ENCODE measurements at regions not wholly inside any gene's neighbourhood (a gene's known extent, or its start where the extent isn't known, plus 50 kb on each side); places are given as distances from the start of the nearest gene placed in this dataset.

DNA sequence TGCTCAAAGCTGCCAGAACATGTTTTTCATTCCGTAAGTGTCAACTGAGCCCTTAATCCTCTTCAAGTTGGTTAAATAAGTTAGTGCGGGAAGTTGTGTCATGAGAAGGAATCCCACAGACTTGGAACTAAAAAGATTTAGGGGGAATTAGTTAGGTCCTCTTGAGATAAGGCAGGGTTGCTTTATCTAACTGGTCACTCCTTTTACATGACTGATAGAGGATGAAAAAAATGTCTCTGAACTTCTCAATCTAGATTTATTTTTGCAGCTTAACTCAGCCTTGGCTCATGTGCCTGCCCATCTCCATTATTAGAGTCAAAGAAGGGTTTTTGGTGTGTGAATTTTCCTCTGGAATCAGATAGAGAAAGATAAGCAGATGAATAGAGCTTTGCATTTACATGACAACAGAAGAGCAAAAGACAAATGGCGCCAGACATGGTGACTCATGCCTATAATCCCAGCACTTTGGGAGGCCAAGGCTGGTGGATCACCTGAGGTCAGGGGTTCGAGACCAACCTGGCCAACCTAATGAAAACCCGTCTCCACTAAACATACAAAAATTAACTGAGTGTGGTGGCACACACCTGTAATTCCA lies 882.9 kb downstream of the RPA4 start:
- DNase-seq = no peak

DNA sequence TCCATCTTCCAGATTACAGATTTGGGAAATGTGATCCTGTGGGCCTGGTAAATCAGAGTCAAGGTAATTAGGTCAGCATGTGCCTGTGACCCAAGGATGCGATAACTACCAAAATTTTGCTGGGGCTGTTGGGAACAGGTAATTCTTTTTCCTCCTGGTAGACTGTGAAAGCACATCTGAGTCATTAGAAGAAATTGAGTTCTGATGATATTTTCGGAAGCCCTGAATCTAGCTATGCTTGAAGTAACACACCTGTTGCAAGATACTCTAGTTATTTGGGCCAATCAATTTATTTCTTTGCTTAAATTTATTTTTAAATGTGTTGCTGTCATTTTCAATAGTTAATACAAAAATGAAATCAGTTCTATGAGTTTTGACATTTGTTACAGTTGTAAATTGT lies 903.6 kb downstream of the RPA4 start:
- DNase-seq = no peak

DNA sequence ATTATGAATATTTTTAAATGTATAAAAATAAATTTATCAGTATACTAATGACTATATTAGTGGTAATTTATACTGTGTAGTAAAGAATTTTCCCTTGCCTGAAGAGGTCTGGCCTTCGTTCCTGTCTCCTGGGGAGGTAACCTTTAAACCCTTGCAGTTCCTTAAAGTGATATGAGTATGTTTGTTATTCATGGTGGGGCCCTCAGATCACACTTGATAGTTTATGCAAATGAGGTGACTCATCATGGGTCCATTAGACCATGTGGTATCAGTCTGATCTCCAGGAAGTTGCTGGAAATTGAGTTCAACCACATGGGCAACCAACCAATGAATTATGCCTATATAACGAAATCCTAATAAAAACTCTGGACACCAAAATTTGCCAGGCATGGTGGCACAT lies 904.1 kb downstream of the RPA4 start:
- no peak for DNase-seq

DNA sequence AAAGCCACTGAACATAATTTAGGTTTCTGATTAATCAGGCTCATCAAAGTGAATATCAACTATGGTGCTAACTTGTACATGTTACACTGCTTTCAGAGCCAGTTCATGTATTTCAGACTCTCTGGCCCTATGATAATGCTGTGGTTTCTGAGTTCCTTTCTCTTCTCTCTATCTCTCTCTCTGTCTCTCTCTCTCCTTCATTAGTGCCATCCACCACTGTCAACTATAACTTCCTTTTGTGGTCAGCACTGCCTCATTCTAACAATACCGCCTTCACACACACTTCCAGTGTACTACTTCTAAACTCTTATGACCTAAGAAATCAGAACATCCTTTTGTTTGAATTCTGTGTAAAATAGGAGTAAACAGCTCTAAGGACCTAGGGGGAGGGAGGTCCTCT lies 907.1 kb downstream of the RPA4 start:
- no peak for DNase-seq

DNA sequence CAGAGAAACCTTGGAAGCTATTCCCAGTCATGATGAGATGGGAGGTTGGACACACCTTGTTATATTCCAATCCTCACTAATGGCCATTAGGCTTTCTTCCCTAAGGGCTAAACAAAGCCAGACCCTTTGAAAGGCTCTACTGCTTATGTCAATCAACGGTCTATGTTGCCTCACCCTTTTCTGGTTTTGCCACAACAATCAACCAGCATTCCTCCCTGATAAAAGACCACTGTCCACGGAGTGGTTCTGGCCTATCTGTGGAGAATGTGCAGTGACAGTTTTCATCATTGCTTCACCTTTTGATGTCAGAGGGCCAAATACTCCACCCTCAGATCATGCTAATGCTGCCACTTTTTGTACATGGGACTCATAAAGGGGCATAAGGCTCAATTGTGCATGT lies 913.4 kb downstream of the RPA4 start:
- DNase-seq = no peak

DNA sequence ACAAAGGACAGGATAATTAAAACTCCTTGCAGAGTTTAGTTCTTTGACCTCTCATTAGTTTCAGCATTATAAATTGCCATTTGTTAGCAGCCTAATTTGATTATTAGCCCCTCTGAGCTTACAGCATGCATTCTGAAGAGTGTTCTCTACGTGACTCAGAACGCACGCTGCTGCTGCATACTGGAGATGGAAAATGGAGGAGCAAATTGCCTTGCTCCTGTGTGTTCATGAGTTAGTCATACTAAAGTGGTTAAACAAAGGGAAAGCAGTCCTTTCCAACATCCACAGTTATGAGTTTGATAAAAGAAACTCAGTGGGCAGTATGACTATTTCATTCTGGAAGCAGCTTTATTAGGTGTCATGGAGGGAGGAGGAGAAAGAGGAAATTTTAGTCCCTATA lies 922.5 kb downstream of the RPA4 start:
- no peak for DNase-seq

DNA sequence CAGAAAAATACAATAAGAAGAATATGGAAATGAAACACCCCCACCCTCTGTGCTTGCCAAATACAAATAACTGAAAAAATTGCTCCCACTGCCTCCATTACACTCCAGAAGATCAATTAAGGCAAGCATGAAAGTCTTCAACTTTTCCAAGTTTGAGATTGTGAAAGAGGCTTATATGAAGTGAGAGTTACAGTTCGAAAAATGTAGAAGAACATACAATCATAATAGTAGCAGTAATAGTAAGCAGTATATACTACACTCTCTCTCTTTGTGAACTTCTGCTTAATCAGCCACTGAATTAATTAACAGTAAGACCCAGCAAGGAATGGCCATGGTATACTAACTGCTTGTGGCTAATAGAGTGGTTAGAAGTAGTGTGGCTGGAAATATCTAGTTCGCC lies 923.2 kb downstream of the RPA4 start:
- no peak for DNase-seq

DNA sequence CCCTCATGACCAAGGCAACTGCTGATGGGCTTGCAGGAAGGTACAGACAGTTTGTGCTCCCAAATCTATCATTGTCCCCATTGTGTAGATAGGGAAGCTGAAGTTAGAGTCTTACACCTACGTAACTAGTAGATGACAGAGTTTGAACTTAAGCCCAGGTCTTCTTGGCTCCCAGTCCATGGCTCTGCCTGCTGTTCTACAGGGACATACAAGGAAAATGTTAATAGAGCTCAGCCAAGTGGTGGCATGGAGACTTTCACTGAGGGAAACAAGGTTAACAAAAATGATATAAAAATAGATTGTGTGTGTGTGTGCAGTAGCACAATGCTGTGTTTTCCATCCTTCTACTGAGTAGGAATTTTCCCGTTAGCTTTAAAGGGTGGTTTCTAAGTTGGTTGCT lies 936.5 kb downstream of the RPA4 start:
- DNase-seq = no peak

DNA sequence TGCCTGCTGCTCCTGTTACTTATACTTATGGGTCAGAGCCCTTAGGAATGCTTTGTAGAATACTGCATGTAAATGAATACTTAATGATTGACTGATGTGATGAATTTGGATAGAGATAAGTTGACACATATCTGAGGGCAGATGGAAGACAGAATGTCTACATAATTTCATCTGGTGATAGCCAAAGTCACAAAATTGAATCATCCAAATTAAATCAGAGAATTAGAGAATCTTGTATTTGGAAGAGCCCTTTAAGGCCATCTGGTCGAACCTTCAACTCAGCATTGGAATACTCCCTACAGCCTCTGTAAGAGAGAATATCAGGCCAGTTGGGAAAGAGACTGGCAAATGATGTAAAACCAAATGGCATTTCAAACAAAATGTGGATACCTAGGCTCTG lies 944.8 kb downstream of the RPA4 start:
- no peak for DNase-seq

DNA sequence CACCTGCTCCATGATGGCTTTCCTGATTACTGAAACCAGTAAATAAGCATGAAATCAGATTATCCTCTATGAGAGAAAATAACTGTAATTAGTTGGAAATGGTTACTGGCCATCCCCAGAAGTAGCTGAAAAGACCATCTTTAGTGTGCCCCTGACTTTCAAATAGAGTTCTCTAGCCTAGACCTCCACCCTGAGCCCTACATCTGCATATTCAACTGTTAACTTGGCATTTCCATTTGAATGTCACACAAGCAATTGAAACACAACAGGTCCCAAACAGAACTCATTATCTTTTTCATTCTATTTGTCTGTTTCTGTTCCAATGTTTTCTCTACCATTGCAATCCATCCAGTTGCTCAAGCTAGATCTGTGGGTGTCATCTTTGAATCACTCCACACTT lies 952.3 kb downstream of the RPA4 start:
- DNase-seq = no peak

DNA sequence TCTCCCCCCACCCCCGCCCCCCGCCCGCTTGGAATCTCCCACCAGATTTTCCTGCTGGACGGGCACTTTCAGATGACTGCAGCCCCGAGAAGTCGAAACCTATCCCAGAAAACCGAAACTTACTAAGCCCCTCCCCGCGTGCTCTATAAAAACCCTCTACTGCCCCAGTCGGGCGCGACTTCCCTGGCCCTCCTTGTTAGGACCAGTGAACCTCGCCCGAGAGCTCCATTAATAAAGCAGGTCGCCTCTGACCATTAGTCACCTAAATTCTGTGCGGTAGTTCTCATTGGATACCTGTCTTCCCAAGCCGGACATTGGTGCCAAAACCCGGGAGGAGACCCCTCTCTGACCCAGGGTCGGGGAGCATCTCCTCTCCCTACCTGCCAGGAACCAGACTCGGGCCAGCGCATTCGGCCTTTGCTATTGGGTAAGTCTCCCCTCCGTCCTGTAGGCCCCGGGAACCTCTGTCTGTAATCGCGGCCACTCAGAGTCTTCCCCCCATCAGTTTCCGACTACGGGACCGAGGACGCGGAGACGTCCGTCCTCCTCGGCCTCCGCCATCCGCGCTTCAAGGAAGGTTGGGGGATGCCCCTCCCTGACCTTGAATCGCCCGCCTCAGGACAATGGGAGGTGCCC lies 958.0 kb downstream of the RPA4 start:
- DNase-seq = no peak

DNA sequence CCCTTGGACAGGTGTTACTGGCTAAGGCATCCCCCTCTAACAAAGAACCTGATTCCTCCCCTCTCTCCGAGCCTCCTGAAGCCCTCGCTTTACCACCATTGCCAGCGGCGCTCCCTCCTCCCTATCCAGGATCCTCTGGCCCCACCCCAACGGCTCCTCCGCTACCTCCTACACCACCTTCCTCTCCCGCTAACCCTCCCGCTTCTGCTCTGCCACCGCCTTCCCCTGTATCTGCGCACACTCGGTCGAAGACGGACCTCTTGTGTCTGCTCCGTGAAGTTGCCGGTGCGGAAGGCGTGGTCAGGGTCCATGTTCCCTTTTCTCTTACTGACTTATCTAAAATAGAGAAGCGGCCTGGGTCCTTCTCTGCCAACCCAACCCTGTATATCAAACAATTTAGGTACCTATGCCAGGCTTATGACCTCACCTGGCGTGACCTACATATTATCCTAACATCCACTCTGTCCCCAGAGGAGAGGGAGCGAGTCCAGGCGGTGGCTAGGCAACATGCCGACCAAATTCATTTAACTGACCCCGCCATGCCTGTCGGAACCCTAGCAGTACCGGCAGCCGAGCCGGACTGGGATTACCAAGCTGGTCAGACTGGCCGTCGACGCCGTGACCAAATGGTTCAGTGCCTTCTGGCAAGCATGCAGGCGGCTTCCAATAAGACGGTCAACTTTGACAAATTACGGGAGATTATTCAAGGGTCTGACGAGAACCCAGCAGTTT lies 958.9 kb downstream of the RPA4 start:
- no peak for DNase-seq

DNA sequence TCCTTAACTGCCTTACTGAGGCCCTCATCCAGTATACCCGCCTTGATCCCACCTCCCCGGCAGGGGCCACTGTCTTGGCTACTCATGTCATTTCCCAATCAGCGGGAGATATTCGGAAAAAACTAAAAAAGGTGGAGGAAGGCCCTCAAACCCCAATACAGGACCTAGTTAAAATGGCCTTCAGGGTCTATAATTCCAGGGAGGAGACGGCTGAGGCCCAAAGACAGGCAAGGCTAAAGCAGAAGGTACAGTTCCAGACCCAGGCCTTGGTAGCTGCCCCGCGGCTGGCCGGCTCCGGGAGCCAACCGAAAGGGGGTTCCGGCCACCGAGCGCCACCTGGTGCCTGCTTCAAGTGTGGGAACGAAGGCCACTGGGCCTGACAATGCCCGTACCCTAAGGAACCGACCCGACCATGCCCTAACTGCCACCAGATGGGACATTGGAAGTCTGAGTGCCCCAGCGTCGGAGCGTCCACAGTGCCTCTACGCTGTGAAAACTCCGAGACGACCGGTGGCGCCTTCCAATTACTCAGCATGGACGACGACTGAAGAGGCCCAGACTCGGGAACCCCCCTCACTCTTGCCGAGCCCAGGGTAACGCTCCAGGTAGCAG lies 959.6 kb downstream of the RPA4 start:
- no peak for DNase-seq

DNA sequence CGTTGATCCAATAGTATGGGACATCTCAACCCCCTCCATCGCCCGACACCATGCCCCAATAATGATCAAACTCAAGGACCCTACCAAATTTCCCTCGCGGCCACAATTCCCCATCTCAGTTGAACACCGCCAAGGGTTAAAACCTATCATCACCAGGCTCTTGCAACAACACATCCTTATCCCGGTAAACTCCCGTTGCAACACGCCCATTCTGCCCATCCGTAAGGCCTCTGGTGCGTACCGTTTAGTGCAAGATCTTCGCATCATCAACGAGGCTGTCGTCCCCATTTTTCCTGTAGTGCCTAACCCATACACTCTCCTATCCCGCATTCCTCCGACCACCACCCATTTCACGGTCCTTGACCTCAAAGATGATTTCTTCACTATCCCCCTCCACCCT lies 960.5 kb downstream of the RPA4 start:
- no peak for DNase-seq

DNA sequence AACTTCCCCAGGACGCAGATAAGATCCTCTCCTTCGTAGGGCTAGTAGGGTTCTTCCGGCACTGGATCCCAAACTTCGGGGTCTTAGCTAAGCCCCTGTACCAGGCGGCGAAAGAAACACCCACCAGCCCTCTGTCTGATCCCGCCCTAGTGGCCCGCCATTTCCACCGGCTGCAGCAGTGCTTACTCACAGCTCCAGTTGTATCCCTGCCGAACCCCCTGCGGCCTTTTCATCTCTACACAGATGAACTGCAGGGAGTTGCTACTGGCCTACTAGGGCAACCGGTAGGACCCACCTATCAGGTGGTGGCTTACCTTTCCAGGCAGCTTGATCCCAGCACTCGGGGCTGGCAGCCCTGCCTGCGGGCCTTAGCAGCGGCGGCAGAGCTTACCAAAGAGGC lies 961.2 kb downstream of the RPA4 start:
- DNase-seq = no peak

DNA sequence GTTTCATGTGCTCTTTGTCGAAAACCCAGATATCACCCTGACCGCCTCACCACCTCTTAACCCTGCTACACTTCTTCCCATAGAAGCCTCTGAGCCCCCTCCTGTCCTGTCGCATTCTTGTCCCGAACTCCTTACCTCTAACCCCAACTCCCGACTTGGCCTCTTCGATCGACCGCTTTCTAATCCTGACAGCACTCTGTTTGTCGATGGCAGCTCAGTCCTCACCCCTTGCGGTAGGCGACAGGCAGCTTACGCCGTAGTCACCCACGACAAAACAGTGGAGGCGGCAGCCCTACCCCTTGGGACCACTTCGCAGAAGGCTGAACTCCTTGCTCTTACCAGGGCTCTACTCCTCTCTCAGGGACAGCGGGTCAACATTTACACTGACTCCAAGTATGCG lies 961.7 kb downstream of the RPA4 start:
- no peak for DNase-seq

DNA sequence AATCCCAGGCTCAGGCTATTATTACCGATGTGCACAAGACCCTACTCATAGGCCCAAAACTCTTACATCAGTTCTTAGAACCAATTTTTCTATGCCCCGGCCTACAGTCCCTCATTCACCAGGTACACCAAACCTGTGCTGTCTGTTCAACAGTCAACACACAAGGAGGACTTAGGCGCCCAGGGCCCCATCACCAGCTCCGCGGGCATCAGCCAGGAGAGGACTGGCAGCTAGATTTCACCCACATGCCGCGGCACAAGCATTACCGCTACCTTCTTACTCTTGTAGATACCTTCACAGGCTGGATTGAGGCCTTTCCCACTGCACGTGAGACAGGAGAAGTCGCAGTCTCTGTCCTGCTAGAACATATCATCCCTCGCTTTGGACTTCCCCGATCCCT lies 962.5 kb downstream of the RPA4 start:
- no peak for DNase-seq

DNA sequence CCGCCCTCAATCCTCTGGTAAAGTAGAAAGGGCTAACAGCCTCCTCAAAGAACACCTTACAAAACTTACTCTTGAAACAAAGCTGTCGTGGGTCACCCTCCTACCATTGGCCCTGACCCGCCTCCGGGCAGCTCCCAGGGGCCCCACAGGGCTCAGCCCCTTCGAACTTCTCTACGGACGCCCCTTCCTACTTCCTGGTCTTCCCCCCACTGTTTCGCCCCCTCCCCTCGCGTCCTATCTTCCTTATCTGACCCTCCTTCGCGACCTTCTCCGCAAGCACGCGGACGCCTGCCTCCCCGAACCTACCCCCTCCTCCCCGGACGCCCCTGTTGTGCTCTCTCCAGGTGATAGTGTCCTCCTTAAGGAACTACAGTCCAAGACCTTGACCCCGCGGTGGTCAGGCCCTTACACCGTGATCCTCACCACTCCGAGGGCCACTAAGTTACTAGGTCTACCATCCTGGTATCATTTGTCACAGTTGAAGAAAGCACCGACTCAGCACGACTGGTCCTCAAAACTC lies 963.1 kb downstream of the RPA4 start:
- no peak for DNase-seq

DNA sequence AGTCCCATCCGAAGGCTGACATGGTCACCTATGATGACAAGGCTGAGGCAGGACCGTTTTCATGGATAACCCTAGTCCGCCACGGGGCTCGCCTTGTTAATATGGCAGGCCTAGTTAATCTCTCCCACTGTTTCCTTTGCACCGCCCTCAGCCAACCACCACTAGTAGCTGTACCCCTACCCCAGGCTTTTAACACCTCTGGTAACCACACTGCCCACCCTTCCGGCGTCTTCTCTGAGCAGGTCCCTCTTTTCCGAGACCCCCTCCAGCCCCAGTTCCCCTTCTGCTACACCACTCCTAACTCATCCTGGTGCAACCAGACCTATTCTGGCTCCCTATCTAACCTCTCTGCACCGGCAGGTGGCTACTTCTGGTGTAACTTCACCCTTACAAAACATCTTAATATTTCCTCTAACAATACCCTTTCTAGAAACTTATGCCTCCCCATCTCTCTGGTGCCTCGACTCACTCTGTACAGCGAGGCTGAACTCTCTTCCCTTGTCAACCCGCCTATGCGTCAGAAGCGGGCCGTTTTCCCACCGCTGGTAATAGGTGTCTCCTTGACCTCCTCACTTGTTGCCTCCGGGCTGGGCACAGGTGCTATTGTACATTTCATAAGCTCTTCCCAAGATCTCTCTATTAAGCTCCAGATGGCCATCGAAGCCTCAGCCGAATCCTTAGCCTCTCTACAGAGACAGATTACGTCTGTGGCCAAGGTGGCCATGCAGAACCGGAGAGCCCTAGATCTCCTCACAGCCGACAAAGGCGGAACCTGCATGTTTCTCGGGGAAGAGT lies 964.4 kb downstream of the RPA4 start:
- DNase-seq = no peak

DNA sequence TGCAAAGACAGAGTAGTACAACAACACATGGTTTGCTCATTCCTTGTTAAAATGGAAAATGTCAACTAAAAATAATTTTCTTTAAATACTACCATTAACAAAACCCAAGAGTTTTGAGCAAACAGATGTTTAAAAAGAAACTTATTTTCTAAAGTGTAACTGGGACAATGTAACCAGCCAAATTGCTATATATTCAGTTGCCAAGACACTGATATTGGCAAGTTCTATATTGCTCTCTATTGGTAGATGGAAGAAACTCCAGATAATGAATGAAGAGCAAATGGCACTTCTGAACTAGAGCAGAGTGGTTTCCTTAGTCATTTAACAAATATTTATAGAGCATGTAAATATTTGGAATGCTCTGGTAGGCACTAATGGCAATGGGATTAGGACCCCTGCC lies 966.2 kb downstream of the RPA4 start:
- no peak for DNase-seq

DNA sequence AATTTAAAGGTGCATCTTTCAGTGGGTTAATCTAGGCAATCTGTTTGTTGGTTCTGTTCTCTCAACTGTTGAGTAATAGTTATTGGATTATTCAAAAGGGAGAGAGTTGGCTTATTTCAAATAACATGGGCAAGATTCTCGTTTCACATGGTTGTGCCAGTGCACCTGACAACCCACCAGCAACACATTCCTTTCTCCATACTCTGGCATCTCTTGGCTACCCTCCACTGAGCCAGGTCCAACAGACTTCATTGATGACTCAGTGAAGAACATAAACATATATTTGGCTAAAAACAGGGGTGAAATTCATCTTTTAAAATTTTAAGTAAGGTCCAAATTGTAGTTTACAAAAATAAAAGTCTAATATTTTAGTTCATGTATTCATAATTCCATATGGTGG lies 967.2 kb downstream of the RPA4 start:
- DNase-seq = no peak

DNA sequence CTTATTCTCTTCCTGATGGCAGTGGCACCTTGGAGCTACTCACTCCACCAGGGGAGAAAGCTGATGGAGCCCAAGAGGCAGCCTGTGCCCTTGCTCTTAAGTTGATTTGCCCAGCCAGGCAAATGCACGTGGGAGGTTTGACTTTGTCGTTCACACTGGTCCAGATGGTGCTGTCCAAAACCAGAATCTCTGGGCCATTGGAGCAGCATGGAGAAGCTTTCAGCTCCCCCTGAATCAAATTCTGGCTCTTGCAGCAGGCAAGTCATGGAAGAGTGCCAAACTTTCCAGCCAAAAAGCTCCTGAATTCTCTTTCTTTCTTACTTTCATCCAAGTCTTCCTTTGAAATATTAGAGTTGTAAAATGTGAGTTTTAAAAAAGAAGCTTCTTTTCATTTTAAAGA lies 970.4 kb downstream of the RPA4 start:
- no peak for DNase-seq

DNA sequence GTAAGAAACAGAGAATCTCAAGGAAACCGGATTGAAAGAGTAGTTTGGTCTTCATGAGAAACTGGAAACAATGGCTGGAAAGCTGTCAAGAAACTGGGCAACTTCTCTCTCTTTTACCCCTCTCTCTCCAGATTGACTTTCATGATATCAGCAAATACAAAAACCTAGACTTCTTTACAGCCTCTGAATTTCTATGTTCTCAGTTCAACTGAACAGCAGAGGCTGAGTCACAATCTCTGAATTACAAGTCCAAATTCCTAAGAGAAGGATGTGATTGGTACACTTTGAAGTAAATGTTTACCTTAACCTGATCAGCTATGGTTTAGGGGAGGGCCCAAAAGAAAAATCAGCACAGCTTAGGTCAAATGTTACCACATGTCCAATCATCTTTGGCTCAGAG lies 974.9 kb downstream of the RPA4 start:
- no peak for DNase-seq

All from inflammatory macrophage treated with lipopolysaccharide for 1 hour (primary cell).